T-helper 2 cell treated with Interferon-gamma antibody and Interleukin-4, amounts not matched to agents 5 μg/mL and 100 μg/mL, for 36 hours (primary cell): ENCODE measurements at regions not wholly inside any gene's neighbourhood (a gene's known extent, or its start where the extent isn't known, plus 50 kb on each side); places are given as distances from the start of the nearest gene placed in this dataset.
"Not testable (repeated sequence)": the region's sequence is repeated elsewhere in the genome, so short reads cannot be mapped to it uniquely, and the experiment has no call there.

Experiments
- DNase-seq: peaks from one replicate; pipeline ENCODE4 v3.0.0; 2021; ENCODE audit warnings: low spot score
- H3K27ac Mint-ChIP-seq: one replicate; pipeline ENCODE4 v1.8.0; 2021; ENCODE audit warnings: mild to moderate bottlenecking, mixed read lengths
- H3K27me3 Mint-ChIP-seq: one replicate; pipeline ENCODE4 v1.8.0; 2021; ENCODE audit warnings: low read depth, mixed read lengths
- H3K36me3 Mint-ChIP-seq: one replicate; pipeline ENCODE4 v1.8.0; 2021; ENCODE audit warnings: low read depth, mixed read lengths
- H3K4me1 Mint-ChIP-seq: one replicate; pipeline ENCODE4 v1.8.0; 2021; ENCODE audit warnings: low read depth, mixed read lengths
- H3K4me3 Mint-ChIP-seq: one replicate; pipeline ENCODE4 v1.8.0; 2022; ENCODE audit warnings: mild to moderate bottlenecking, moderate library complexity, mixed read lengths
- H3K9me3 Mint-ChIP-seq: one replicate; pipeline ENCODE4 v1.8.0; 2021; ENCODE audit warnings: mixed read lengths

DNA sequence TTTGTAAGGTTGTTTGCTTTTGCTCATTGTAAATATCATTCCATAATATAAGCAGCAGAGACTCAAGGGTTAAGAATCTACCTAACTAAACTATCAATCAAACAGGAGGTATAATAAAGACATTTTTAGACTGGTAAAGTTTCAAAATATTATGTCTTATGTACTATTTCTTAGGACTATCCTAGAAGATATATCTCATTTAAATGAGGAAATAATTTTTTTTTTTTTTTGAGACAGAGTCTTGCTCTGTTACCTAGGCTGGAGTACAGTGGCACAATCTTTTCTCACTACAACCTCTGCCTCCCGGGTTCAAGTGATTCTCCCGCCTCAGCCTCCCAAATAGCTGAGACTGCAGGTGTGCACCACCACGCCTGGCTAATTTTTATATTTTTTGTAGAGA, 80.9 kb upstream of the PARD3 start:
- H3K27me3 Mint-ChIP-seq: no peaks in the 10 kb centered on the region
- H3K4me3 Mint-ChIP-seq: no peak overlapping the region
- no peaks in the 10 kb centered on the region for H3K9me3 Mint-ChIP-seq
- DNase-seq: no peak
- H3K27ac Mint-ChIP-seq: no peak overlapping the region
- H3K36me3 Mint-ChIP-seq: no peaks in the 10 kb centered on the region
- no peaks in the 10 kb centered on the region for H3K4me1 Mint-ChIP-seq

DNA sequence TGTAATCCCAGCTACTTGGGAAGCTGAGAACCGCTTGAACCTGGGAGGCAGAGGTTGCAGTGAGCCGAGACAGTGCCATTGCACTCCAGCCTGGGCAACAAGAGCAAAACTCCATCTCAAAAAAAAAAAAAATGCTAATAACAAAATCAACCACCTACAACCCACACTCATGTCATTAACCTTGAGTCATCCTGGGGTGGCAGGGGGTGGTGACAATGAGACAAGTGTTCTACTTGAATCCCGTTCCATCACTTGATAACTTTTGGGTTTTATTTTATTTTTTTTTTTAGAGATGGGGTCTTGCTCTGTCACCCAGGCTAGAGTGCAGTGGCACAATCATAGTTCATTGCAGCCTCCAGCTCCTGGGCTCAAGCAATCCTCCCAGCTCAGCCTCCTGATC, 80.0 kb upstream of the PARD3 start:
- not testable (repeated sequence) for H3K27ac Mint-ChIP-seq, H3K36me3 Mint-ChIP-seq, DNase-seq, H3K4me1 Mint-ChIP-seq, H3K9me3 Mint-ChIP-seq, H3K27me3 Mint-ChIP-seq, H3K4me3 Mint-ChIP-seq

DNA sequence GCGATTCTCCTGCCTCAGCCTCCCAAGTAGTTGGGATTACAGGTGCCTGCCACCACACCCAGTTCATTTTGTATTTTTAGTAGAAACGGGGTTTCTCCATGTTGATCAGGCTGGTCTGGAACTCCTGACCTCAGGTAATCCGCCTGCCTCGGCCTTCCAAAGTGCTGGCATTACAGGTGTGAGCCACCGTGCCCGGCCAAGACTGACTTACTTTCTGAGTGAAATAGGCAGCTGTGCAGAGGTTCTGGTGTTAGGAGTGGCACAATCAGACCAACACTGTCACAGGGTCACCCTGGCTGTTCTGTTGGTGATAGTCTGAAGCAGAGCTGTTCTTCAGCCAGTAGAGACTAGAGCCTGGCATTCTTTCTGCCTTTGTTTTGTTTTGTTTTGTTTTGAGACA, 77.4 kb upstream of the PARD3 start:
- H3K27me3 Mint-ChIP-seq, H3K27ac Mint-ChIP-seq, H3K9me3 Mint-ChIP-seq, H3K4me1 Mint-ChIP-seq, H3K36me3 Mint-ChIP-seq, DNase-seq, H3K4me3 Mint-ChIP-seq: not testable (repeated sequence)

DNA sequence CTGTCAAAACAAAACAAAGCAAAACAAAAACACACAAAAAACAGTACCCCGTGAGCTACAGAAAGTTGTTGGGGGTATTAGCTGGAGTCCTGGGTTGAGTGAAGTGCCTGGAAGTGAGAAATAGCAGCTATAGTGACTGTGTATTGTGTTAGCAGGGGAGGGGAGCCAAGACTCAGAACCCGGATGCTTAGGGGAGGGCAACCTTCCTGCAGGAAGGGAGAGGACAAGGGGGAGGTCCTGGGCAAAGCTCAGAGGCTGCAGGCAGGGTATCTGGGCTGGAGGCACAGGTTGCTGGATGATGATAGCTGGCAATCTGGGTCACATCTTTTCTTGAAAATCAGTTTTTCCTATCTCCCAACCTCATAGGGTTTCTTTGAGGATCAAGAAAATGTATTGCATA, 75.8 kb upstream of the PARD3 start:
- Mint-ChIP-seq H3K36me3 (no peaks in the 10 kb centered on the region), H3K4me3 (no peak overlapping the region), H3K4me1 (no peaks in the 10 kb centered on the region), H3K9me3 (no peaks in the 10 kb centered on the region), H3K27me3 (no peaks in the 10 kb centered on the region), H3K27ac (no peak overlapping the region)
- no peak for DNase-seq

DNA sequence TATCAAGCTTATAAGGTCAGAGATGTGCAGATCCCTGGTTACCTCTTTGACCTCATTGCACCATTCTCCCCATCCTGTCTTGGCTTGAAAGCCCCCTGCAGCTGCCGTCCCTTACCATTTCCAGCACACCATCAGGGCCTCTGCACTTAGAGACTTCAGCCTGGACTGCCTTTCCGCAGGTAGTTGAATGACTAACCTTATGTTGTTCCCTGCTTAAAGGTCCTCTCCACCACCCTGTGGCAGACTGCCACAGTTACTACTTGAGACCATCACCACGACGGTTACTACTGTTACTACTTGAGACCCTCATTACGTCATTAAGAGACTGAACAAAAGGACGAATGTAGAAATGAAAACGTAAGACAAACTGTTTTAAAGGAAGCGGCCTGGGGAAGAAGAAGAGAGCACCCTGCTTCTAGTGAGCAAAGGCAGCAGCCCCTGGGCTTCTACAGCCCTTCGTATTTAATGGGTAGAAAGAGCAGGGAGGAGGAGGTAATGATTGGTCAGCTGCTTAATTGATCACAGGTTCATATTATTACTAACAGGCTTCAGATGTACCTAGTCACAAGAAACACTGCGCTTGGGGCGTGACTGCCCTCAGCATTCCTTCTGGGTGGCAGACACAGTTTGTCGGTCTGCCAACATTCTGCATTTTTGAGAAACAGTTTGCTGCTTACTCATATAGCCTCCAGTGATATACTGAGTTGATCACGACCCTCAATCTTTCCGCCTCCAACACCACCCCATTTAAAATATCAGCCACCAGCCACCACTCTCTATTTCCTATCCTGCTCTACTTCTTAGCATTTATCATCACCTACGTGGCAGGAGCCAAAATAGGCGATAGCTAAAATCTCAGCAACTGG, 74.1 kb upstream of the PARD3 start:
- no peak overlapping the region for H3K4me3 Mint-ChIP-seq
- DNase-seq: no peak
- H3K9me3 Mint-ChIP-seq: no peaks in the 10 kb centered on the region
- no peaks in the 10 kb centered on the region for H3K27me3 Mint-ChIP-seq
- H3K27ac Mint-ChIP-seq: no peak overlapping the region
- no peaks in the 10 kb centered on the region for H3K4me1 Mint-ChIP-seq
- no peaks in the 10 kb centered on the region for H3K36me3 Mint-ChIP-seq

DNA sequence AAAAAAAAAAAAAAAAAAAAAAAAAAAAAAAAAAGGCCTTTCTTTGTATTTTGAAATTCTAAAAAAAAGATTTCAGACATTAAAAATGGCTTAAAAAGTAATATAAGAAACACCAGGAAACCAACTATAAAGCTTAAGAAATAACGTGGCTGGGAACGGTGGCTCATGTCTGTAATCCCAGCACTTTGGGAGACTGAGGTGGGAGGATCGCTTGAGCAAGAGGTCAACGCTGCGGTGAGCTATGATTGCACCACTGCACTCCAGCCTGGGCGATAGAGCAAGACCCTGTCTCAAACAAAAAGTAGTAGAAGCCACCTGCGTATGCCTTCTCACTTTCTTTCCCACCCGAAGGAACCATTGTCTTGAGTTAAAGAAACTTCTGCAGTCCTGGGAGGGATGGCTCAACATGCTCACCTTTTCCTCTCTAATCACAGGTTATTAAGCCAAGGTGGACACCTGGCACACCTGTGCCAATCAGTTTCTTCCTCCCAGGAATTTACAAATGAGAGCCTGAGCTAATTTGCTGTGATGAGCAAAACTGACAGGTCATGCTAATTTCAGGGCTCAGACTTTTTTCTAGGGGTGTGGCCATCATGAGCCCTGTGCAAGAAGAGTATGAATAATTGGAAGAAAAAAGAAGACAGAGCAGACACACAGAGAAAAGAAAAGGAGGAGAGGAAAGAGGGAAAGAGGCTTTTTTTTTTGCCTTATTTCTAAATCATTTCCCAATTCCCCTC, 72.0 kb upstream of the PARD3 start:
- H3K27ac Mint-ChIP-seq: no peak overlapping the region
- no peak overlapping the region for H3K4me3 Mint-ChIP-seq
- H3K4me1 Mint-ChIP-seq: no peaks in the 10 kb centered on the region
- no peak for DNase-seq
- H3K27me3 Mint-ChIP-seq: no peaks in the 10 kb centered on the region
- H3K9me3 Mint-ChIP-seq: no peaks in the 10 kb centered on the region
- H3K36me3 Mint-ChIP-seq: no peaks in the 10 kb centered on the region

DNA sequence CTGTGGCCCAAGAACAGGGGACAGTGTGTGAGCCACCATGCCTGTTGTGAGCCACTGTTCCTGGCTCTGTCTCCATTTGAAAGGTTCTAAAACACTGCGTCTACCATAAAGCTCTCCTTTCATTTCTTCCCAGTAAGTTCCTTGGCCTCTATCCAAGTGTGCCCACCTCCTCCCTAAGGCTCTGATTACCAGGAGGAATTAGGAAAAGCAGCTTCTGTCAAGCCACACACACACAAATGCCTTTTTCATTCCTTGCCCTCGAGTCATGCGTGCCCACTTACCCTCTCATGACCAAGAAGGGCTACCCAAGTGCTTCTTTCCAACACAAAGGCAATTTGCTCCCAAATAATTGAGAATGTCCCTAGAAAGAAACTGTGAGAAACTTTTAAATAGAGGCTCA, 70.8 kb upstream of the PARD3 start:
- no peaks in the 10 kb centered on the region for H3K27me3 Mint-ChIP-seq
- H3K36me3 Mint-ChIP-seq: no peaks in the 10 kb centered on the region
- no peaks in the 10 kb centered on the region for H3K9me3 Mint-ChIP-seq
- DNase-seq: no peak
- H3K4me1 Mint-ChIP-seq: no peaks in the 10 kb centered on the region
- H3K4me3 Mint-ChIP-seq: no peak overlapping the region
- no peak overlapping the region for H3K27ac Mint-ChIP-seq

DNA sequence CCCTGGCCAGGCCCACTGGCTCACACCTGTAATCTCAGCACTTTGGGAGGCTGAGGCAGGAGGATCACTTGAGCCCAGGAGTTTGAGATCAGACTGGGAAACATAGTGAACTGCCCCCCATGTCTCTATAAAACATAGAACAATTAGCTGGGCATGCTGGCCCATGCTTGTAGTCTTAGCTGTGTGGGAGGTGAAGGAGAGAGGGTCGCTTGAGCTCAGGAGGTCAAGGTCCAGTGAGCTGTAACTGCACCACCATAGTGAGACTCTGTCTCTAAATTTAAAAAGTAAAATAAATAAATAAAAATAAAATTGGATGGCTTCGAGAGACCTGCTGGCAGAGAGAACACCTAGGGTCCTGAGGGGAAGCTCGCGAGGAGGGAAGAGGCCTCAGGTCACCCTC, 69.9 kb upstream of the PARD3 start:
- H3K27me3 Mint-ChIP-seq: no peaks in the 10 kb centered on the region
- H3K9me3 Mint-ChIP-seq: no peaks in the 10 kb centered on the region
- H3K4me3 Mint-ChIP-seq: no peak overlapping the region
- no peak for DNase-seq
- H3K27ac Mint-ChIP-seq: no peak overlapping the region
- no peaks in the 10 kb centered on the region for H3K36me3 Mint-ChIP-seq
- no peaks in the 10 kb centered on the region for H3K4me1 Mint-ChIP-seq

DNA sequence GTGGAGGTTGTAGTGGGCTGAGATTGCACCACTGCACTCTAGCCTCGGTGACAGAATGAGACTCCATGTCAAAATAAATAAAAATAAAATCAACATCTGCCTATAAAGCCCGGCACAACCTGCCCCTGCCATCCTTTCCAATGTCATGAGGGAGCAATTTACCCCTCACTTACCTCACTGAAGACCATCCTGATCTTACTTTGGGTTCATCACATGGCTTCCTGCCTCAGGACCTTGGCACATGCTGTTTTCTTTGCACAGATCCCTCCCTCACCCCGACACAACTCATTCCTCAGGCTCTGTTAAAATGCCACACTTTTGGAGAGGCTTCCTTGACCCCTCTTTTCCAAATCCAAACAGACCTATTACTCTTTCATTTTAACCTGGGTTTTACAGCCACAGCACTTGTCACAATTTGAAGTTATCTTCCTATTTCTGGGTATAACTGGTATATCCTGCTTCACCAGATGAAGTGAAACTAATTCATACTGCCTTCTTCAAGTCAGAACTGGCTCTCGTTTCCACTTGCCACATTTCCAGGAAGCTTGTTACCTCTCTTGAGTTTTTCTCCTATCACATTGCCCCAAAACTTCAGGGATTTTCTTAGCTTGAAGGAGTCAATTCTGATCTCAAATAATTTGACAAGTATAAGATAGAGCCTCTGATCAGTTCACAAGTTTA, 69.3 kb upstream of the PARD3 start:
- no peaks in the 10 kb centered on the region for H3K4me1 Mint-ChIP-seq
- no peak overlapping the region for H3K27ac Mint-ChIP-seq
- H3K4me3 Mint-ChIP-seq: no peak overlapping the region

DNA sequence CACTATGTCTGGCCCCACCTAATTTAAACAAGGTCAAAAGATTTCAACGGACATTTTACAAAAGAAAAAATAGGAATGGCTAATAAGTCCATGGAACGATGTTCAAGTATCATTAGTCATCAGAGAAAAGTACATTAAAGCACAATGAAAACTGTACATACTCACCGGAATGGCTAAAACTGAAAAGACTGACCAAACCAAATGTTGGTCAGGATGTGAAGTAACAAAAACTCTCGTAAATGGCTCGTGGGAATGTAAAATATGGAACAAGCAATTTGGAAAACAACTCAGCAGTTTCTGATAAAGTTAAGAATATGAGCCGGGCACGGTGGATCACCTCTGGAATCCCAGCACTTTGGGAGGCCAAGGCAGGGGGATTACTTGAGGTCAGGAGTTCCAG, 65.7 kb upstream of the PARD3 start:
- no peaks in the 10 kb centered on the region for H3K4me1 Mint-ChIP-seq

More for the DNA sequence above, 69.3 kb upstream of the PARD3 start:
- H3K9me3 Mint-ChIP-seq: no peaks in the 10 kb centered on the region
- DNase-seq: no peak
- H3K36me3 Mint-ChIP-seq: no peaks in the 10 kb centered on the region
- no peaks in the 10 kb centered on the region for H3K27me3 Mint-ChIP-seq

DNA sequence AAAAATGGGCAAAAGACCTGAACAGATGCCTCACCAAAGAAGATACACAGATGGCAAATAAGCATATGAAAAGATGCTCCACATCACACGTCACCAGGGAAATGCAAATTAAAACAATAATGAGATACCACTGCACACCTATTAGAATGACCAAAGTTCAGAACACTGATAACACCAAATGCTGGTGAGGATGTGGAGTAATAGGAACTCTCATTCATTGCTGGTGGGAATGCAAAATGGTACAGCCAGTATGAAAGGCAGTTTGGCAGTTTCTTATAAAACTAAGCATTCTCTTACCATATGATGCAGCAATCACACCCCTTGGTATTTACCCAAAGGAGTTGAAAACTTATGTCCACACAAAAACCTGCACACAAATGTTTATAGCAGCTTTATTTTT, 63.6 kb upstream of the PARD3 start:
- H3K27me3 Mint-ChIP-seq, H3K27ac Mint-ChIP-seq, H3K4me1 Mint-ChIP-seq, H3K9me3 Mint-ChIP-seq, DNase-seq, H3K4me3 Mint-ChIP-seq, H3K36me3 Mint-ChIP-seq: not testable (repeated sequence)

More for the DNA sequence above, 65.7 kb upstream of the PARD3 start:
- no peak for DNase-seq
- H3K27me3 Mint-ChIP-seq: no peaks in the 10 kb centered on the region
- no peak overlapping the region for H3K4me3 Mint-ChIP-seq
- no peaks in the 10 kb centered on the region for H3K9me3 Mint-ChIP-seq
- H3K27ac Mint-ChIP-seq: no peak overlapping the region
- H3K36me3 Mint-ChIP-seq: no peaks in the 10 kb centered on the region

DNA sequence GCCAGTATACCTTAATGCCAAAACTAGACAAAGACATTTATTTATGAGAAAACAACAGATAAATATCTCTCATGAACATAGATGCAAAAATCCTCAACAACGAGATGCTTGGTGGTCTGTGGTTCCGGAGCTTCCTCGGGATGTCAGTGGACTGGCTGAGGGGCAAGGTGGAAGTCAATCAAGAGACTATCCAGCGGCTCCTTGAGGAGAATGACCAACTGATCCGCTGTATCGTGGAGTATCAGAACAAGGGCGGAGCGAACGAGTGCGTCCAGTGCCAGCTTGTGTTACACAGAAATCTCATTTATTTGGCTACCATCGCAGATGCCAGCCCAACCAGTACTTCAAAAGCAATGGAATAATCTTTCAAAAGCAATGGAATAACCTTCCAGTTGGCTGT, 60.0 kb upstream of the PARD3 start:
- no peak overlapping the region for H3K4me3 Mint-ChIP-seq
- no peak overlapping the region for H3K27ac Mint-ChIP-seq
- no peak for DNase-seq
- no peaks in the 10 kb centered on the region for H3K36me3 Mint-ChIP-seq
- peaks cover 3% of the 10 kb centered on the region for H3K4me1 Mint-ChIP-seq
- no peaks in the 10 kb centered on the region for H3K27me3 Mint-ChIP-seq
- H3K9me3 Mint-ChIP-seq: no peaks in the 10 kb centered on the region

DNA sequence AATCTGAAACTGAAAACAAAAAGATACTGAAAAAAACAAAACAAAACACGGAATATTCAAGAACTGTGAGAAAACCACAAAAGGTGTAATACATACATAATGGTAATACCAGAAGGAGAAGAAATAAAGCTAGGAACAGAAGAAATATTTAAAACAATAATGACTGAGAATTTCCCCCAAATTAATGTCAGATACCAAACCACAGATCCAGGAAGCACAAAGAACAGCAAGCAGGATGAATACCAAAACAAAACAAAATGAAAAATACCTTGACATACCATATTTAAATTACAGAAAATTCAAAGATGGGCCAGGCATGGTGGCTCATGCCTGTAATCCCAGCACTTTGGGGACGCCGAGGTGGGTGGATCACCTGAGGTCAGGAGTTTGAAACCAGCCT, 57.7 kb upstream of the PARD3 start:
- Mint-ChIP-seq H3K27ac (no peak overlapping the region), H3K27me3 (no peaks in the 10 kb centered on the region), H3K4me3 (no peak overlapping the region), H3K9me3 (no peaks in the 10 kb centered on the region), H3K4me1 (peaks cover 3% of the 10 kb centered on the region), H3K36me3 (no peaks in the 10 kb centered on the region)
- DNase-seq: no peak

DNA sequence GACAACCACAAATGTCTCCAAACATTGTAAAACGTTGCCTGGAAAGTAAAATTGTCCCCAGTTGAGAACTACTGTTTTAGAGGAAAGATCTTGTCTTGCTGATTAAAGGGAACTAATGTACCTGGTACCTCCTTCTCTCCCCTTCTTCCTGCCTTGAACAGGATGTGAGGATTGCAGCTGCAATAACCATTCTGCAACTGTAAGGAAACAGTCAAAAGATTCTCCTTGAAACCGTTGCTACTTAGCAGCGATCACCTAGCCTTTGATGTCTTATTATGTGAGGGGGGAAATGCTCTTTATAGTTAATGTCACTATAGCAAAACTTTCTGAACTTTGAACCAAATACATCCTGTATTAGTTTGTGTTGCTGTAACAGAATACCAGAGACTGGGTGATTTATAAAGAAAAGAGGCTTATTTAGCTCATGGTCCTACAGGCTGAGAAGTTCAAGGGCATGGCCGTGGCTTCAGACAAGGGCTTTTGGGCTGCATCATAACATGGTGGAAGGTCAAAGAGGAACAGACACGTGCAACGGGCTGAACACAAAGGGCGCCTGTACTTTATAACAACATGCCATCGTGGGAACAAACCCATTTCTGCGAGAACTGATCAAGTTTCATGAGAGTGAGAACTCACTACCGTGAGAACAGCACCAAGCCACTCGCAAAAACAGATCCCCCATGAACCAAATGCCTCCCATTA, 54.2 kb upstream of the PARD3 start:
- H3K4me1 Mint-ChIP-seq: peaks cover 3% of the 10 kb centered on the region
- no peak overlapping the region for H3K27ac Mint-ChIP-seq
- H3K36me3 Mint-ChIP-seq: no peaks in the 10 kb centered on the region
- no peak overlapping the region for H3K4me3 Mint-ChIP-seq
- DNase-seq: no peak
- no peaks in the 10 kb centered on the region for H3K9me3 Mint-ChIP-seq
- no peaks in the 10 kb centered on the region for H3K27me3 Mint-ChIP-seq
